ENCODE measurements at regions not wholly inside any gene's neighbourhood (a gene's known extent, or its start where the extent isn't known, plus 50 kb on each side); places are given as distances from the start of the nearest gene placed in this dataset.

DNA sequence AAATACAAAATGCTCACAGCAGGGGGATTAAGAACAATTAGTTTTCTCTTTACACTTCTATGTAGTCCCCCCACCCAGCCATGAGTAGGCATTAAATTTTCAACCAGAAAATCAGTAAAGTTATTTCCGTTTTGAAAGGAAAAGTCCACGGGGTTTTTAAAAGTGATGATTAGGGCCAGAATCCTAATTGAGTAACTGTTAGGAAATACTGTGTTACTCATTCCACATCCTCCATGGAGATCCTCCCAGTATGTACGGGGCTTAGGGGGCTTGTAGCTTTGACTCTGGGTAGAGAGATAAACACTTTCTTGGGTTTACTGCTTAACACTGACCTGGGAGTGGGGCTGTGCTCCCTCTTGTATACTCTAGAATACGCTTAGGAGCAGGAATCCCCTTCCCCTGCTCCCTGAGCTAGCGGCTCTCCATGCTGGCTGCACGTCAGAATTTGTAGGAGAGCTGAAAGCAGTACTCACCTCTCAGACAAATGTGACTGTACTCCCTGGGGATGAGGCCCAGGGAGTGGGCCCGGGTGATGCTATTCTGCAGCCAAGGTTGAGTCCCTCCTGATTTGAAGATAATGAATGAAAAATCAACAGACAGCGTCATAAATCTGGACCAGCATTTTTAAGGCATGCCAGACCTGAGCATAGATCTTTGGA, 100.5 kb downstream of the SLC4A3 start:
- TF ChIP-seq L3MBTL2 (conservative IDR thresholded peaks at IDR 0.05) (no peak), FOXM1 (IDR thresholded peaks at IDR 0.05; ENCODE audit: borderline replicate concordance) (no peak), TARDBP (IDR thresholded peaks at IDR 0.05) (no peak), SUZ12 (IDR thresholded peaks at IDR 0.05) (no peak), LEF1 (IDR thresholded peaks at IDR 0.05; ENCODE audit: borderline replicate concordance) (no peak), HDGF (IDR thresholded peaks at IDR 0.05; ENCODE audit: borderline replicate concordance) (no peak), FOXK2 (IDR thresholded peaks at IDR 0.05) (no peak), CTBP1 (IDR thresholded peaks at IDR 0.05; ENCODE audit: borderline replicate concordance) (no peak), ARNT (IDR thresholded peaks at IDR 0.05) (no peak), ELF4 (IDR thresholded peaks at IDR 0.05) (no peak), FOXA1 (IDR thresholded peaks at IDR 0.05) (no peak), SP1 (IDR thresholded peaks at IDR 0.05) (no peak)
- DNase-seq (ENCODE audit: extremely low spot score): peak; percentile 17
- POLR2A ChIA-PET: interaction anchor here (0.9 to 1.1 kb wide), 2 partner anchors 19 to 43 kb away, joined by 3 read pairs; no protein-coding TSS in a partner anchor
- CTCF ChIA-PET: interaction anchor here (1.2 to 2.0 kb wide), 4 partner anchors 22 to 109 kb away, joined by 3 to 5 read pairs (median 3); no protein-coding TSS in a partner anchor

DNA sequence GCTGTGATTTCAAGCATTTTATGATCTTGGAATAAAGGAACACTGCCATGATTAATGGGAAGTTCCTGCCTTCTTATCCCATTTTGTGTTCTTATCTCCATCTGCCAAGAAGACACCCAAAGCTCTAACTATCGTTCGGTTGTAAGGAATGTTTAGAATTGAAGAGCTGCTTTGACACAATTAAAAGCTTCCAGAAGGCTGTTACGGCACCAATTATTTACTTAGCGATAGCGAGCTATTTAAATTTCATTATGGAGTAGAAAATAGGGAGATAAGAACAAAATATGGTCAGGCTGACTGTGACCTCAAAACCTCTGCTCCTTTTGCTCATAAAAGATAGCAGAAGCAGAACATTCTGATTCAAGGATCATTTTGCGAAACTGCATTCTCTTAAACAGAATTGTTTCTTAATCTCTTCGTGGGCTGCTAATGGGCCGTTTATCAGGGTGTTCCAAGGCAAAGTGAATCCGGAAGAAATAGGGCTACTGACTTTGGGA, 101.6 kb downstream of the SLC4A3 start:
- TF ChIP-seq NFRKB (IDR thresholded peaks at IDR 0.05): no peak
- no peak for TF ChIP-seq SP1 (IDR thresholded peaks at IDR 0.05)
- no peak for TF ChIP-seq SUZ12 (IDR thresholded peaks at IDR 0.05)
- no peak for TF ChIP-seq FOXA1 (IDR thresholded peaks at IDR 0.05)
- no peak for TF ChIP-seq L3MBTL2 (conservative IDR thresholded peaks at IDR 0.05)
- TF ChIP-seq, protein P1, sequence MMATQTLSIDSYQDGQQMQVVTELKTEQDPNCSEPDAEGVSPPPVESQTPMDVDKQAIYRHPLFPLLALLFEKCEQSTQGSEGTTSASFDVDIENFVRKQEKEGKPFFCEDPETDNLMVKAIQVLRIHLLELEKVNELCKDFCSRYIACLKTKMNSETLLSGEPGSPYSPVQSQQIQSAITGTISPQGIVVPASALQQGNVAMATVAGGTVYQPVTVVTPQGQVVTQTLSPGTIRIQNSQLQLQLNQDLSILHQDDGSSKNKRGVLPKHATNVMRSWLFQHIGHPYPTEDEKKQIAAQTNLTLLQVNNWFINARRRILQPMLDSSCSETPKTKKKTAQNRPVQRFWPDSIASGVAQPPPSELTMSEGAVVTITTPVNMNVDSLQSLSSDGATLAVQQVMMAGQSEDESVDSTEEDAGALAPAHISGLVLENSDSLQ (IDR thresholded peaks at IDR 0.05): peak; percentile 55; the same call in 1 of the 2 replicates
- ChIA-PET POLR2A (interaction anchor here (0.9 to 1.2 kb wide), 3 partner anchors 44 to 186 kb away, joined by 3 to 6 read pairs (median 3); partner anchors contain the start of genes CHPF and STK11IP), CTCF (interaction anchor here (0.6 to 1.3 kb wide), 5 partner anchors 23 to 199 kb away, joined by 3 read pairs; no protein-coding TSS in a partner anchor)
- peak; percentile 15 for DNase-seq (ENCODE audit: extremely low spot score)

DNA sequence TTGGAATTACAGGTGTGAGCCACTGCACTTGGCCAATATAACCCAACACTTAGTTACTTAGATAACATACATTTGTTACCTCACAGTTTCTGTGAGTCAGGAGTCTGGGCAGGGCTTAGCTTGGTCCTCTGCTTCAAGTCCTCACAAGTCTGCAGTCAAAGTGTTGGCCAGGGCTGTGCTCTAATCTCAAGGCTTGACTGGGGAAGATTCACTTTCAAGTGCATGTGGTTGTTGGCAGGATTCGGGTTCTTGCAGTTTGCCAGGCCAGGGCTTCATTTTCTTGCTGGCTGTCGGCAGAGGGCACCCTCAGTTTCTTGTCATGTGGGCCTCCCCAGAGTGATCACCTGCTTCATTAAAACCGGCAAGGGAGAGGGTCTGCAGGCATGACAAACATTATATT, 103.7 kb downstream of the SLC4A3 start:
- TF ChIP-seq HDGF (IDR thresholded peaks at IDR 0.05; ENCODE audit: borderline replicate concordance) (no peak), ARNT (IDR thresholded peaks at IDR 0.05) (no peak), ELF4 (IDR thresholded peaks at IDR 0.05) (no peak), FOXA1 (IDR thresholded peaks at IDR 0.05) (no peak), SUZ12 (IDR thresholded peaks at IDR 0.05) (no peak), SP1 (IDR thresholded peaks at IDR 0.05) (no peak), FOXK2 (IDR thresholded peaks at IDR 0.05) (no peak), LEF1 (IDR thresholded peaks at IDR 0.05; ENCODE audit: borderline replicate concordance) (no peak), L3MBTL2 (conservative IDR thresholded peaks at IDR 0.05) (no peak), NFRKB (IDR thresholded peaks at IDR 0.05) (no peak), ZNF384 (IDR thresholded peaks at IDR 0.05) (no peak), TARDBP (IDR thresholded peaks at IDR 0.05) (no peak)
- TF ChIP-seq, protein P1 (IDR thresholded peaks at IDR 0.05): no peak
- no peak for DNase-seq (ENCODE audit: extremely low spot score)
- POLR2A ChIA-PET: no interaction called here
- CTCF ChIA-PET: no interaction called here

DNA sequence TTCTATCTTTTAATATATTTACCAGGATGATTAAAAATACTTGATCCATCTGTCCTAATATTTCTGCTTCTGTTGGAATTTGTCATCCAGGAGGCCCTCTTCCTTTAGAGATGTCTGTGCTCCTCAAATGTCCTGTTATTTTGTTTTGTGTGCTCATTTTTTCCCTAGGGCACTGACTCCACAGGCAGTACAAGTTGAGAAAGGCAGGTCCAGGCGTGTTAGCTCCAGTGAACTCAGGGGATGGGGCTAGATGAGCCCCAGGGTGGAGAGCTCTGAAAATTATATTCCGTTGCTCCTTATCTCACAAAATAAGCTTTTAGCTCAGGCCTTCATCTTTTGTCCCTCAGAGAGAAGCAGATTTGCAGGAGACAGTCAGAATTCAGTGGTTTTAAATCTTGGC, 105.7 kb downstream of the SLC4A3 start:
- ChIA-PET CTCF (interaction anchor here (0.7 kb wide), 1 partner anchor 265 kb away, joined by 3 read pairs; no protein-coding TSS in a partner anchor), POLR2A (no interaction called here)
- no peak for TF ChIP-seq BHLHE40 (IDR thresholded peaks at IDR 0.05; ENCODE audit: borderline replicate concordance)
- TF ChIP-seq CTBP1 (IDR thresholded peaks at IDR 0.05; ENCODE audit: borderline replicate concordance): no peak
- no peak for TF ChIP-seq HDGF (IDR thresholded peaks at IDR 0.05; ENCODE audit: borderline replicate concordance)
- no peak for TF ChIP-seq FOXA1 (IDR thresholded peaks at IDR 0.05)
- no peak for TF ChIP-seq ZNF384 (IDR thresholded peaks at IDR 0.05)
- DNase-seq (ENCODE audit: extremely low spot score): no peak

DNA sequence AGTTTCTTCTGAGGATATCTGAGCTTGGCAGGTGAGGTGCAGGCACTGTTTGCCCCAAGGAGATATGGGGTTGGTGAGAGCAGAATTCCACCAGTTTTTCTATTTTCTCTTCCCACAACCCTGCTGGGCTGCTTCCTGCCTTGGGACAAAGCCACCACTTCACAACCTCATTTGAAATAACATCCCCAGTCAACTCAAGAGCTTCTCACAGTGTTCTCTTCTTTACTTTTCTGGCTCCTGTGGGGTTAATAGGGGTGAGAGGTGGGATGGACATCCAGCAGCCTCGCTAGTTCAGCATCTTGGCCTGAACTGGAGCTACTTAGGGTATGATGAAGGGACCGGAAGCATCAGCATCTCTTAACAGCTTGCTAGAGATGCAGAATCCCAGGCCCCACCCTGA, 106.3 kb downstream of the SLC4A3 start:
- TF ChIP-seq ARNT (IDR thresholded peaks at IDR 0.05) (no peak), BHLHE40 (IDR thresholded peaks at IDR 0.05; ENCODE audit: borderline replicate concordance) (no peak), CTBP1 (IDR thresholded peaks at IDR 0.05; ENCODE audit: borderline replicate concordance) (no peak), L3MBTL2 (conservative IDR thresholded peaks at IDR 0.05) (no peak), NFRKB (IDR thresholded peaks at IDR 0.05) (no peak)
- CTCF ChIA-PET: no interaction called here
- DNase-seq (ENCODE audit: extremely low spot score): no peak
- POLR2A ChIA-PET: interaction anchor here (0.6 kb wide), 1 partner anchor 342 kb away, joined by 3 read pairs; no protein-coding TSS in a partner anchor

DNA sequence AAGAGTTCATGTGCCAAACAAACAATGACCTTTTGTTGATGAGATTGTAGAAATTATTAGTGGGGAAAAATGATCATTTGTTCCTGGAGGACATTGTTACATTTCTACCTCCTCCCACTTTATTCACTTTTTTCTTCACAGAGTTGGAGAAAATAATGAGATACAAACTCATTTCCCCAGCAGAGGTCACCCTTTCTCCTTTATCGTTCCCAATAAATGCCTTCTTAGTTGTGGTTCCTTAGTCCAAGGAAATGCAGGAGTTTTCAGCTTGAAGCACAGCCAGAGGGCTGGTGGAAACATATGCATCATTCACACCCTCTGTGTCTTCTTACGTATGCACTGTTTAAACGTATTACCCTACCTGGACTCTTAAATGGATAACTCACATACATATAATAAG, 108.8 kb downstream of the SLC4A3 start:
- CTCF ChIA-PET: interaction anchor here (0.7 to 1.3 kb wide), 2 partner anchors 261 to 1867 kb away, joined by 4 to 6 read pairs; no protein-coding TSS in a partner anchor
- POLR2A ChIA-PET: no interaction called here
- DNase-seq (ENCODE audit: extremely low spot score): peak; percentile 62
- TF ChIP-seq, protein P1 (IDR thresholded peaks at IDR 0.05): no peak
- TF ChIP-seq HDGF (IDR thresholded peaks at IDR 0.05; ENCODE audit: borderline replicate concordance) (no peak), SP1 (IDR thresholded peaks at IDR 0.05) (no peak), CTBP1 (IDR thresholded peaks at IDR 0.05; ENCODE audit: borderline replicate concordance) (no peak), NFRKB (IDR thresholded peaks at IDR 0.05) (no peak), SUZ12 (IDR thresholded peaks at IDR 0.05) (no peak), ELF4 (IDR thresholded peaks at IDR 0.05) (no peak), L3MBTL2 (conservative IDR thresholded peaks at IDR 0.05) (no peak), FOXM1 (IDR thresholded peaks at IDR 0.05; ENCODE audit: borderline replicate concordance) (no peak), FOXK2 (IDR thresholded peaks at IDR 0.05) (no peak), ARNT (IDR thresholded peaks at IDR 0.05) (no peak), BHLHE40 (IDR thresholded peaks at IDR 0.05; ENCODE audit: borderline replicate concordance) (no peak), FOXA1 (IDR thresholded peaks at IDR 0.05) (no peak), TARDBP (IDR thresholded peaks at IDR 0.05) (no peak), LEF1 (IDR thresholded peaks at IDR 0.05; ENCODE audit: borderline replicate concordance) (no peak)

Measured in HEK293T (cell line).